ENCODE measurements at regions not wholly inside any gene's neighbourhood (a gene's known extent, or its start where the extent isn't known, plus 50 kb on each side); places are given as distances from the start of the nearest gene placed in this dataset.

GRCh38 chr12:41983394-41983793 lies 161.3 kb downstream of the GXYLT1 start:
- H3K27me3 ChIP-seq (replicated peaks; ENCODE audit: insufficient read depth) = no peaks in the 10 kb centered on the region
- TF ChIP-seq, protein P1, sequence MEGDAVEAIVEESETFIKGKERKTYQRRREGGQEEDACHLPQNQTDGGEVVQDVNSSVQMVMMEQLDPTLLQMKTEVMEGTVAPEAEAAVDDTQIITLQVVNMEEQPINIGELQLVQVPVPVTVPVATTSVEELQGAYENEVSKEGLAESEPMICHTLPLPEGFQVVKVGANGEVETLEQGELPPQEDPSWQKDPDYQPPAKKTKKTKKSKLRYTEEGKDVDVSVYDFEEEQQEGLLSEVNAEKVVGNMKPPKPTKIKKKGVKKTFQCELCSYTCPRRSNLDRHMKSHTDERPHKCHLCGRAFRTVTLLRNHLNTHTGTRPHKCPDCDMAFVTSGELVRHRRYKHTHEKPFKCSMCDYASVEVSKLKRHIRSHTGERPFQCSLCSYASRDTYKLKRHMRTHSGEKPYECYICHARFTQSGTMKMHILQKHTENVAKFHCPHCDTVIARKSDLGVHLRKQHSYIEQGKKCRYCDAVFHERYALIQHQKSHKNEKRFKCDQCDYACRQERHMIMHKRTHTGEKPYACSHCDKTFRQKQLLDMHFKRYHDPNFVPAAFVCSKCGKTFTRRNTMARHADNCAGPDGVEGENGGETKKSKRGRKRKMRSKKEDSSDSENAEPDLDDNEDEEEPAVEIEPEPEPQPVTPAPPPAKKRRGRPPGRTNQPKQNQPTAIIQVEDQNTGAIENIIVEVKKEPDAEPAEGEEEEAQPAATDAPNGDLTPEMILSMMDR (IDR thresholded peaks at IDR 0.05) = no peak
- ATAC-seq (ENCODE audit: insufficient number of reproducible peaks, low FRiP score, low read depth) (no peak), DNase-seq (ENCODE audit: low spot score) (no peak)
- H3K36me3 ChIP-seq = no peaks in the 10 kb centered on the region
- H3K4me3 ChIP-seq = no peak overlapping the region
- H3K27ac ChIP-seq = peak overlapping the region in 1 of 2 donors; percentile 7
- no peaks in the 10 kb centered on the region for H3K9me3 ChIP-seq
- H3K4me1 ChIP-seq (ENCODE audit: control insufficient read depth in 1 of 2, low read depth in 2 of 2) = peaks cover 8 to 15% of the 10 kb centered on the region in 2 donors

- no peak overlapping the region for H3K4me3 ChIP-seq
- H3K4me1 ChIP-seq (ENCODE audit: control insufficient read depth in 1 of 2, low read depth in 2 of 2) = peaks cover 8 to 15% of the 10 kb centered on the region in 2 donors
- DNase-seq (ENCODE audit: low spot score) (no peak), ATAC-seq (ENCODE audit: insufficient number of reproducible peaks, low FRiP score, low read depth) (no peak)
- H3K9me3 ChIP-seq = no peaks in the 10 kb centered on the region
- no peaks in the 10 kb centered on the region for H3K27me3 ChIP-seq (replicated peaks; ENCODE audit: insufficient read depth)
- H3K36me3 ChIP-seq = no peaks in the 10 kb centered on the region
- H3K27ac ChIP-seq = no peak overlapping the region
- TF ChIP-seq, protein P1 (IDR thresholded peaks at IDR 0.05) = no peak
These were observed 162.9 kb downstream of the GXYLT1 start for GRCh38 chr12:41981758-41982157.

- TF ChIP-seq, protein P1 (IDR thresholded peaks at IDR 0.05) = no peak
- no peaks in the 10 kb centered on the region for H3K27me3 ChIP-seq (replicated peaks; ENCODE audit: insufficient read depth)
- H3K4me1 ChIP-seq (ENCODE audit: control insufficient read depth in 1 of 2, low read depth in 2 of 2) = peaks cover 8 to 15% of the 10 kb centered on the region in 2 donors
- no peak for DNase-seq (ENCODE audit: low spot score)
- no peak for ATAC-seq (ENCODE audit: insufficient number of reproducible peaks, low FRiP score, low read depth)
- no peaks in the 10 kb centered on the region for H3K9me3 ChIP-seq
- no peaks in the 10 kb centered on the region for H3K36me3 ChIP-seq
- no peak overlapping the region for H3K27ac ChIP-seq
- no peak overlapping the region for H3K4me3 ChIP-seq
These were observed 163.7 kb downstream of the GXYLT1 start for GRCh38 chr12:41981013-41981412.

- H3K27ac ChIP-seq = no peak overlapping the region
- no peak overlapping the region for H3K4me3 ChIP-seq
- no peaks in the 10 kb centered on the region for H3K27me3 ChIP-seq (replicated peaks; ENCODE audit: insufficient read depth)
- ATAC-seq (ENCODE audit: insufficient number of reproducible peaks, low FRiP score, low read depth) (no peak), DNase-seq (ENCODE audit: low spot score) (no peak)
- peaks cover 8 to 15% of the 10 kb centered on the region in 2 donors for H3K4me1 ChIP-seq (ENCODE audit: control insufficient read depth in 1 of 2, low read depth in 2 of 2)
- no peaks in the 10 kb centered on the region for H3K36me3 ChIP-seq
- H3K9me3 ChIP-seq = no peaks in the 10 kb centered on the region
- TF ChIP-seq, protein P1 (IDR thresholded peaks at IDR 0.05) = no peak
These were observed 164.3 kb downstream of the GXYLT1 start for GRCh38 chr12:41980390-41980789.

GRCh38 chr12:41979574-41979973 lies 165.1 kb downstream of the GXYLT1 start:
- no peaks in the 10 kb centered on the region for H3K36me3 ChIP-seq
- H3K9me3 ChIP-seq = no peaks in the 10 kb centered on the region
- no peaks in the 10 kb centered on the region for H3K27me3 ChIP-seq (replicated peaks; ENCODE audit: insufficient read depth)
- TF ChIP-seq, protein P1 (IDR thresholded peaks at IDR 0.05) = no peak
- H3K4me1 ChIP-seq (ENCODE audit: control insufficient read depth in 1 of 2, low read depth in 2 of 2) = peaks cover 5 to 11% of the 10 kb centered on the region in 2 donors
- ATAC-seq (ENCODE audit: insufficient number of reproducible peaks, low FRiP score, low read depth) = no peak
- no peak for DNase-seq (ENCODE audit: low spot score)
- no peak overlapping the region for H3K27ac ChIP-seq
- no peak overlapping the region for H3K4me3 ChIP-seq
